Naive thymus-derived CD4-positive, alpha-beta T cell (primary cell): ENCODE measurements at regions not wholly inside any gene's neighbourhood (a gene's known extent, or its start where the extent isn't known, plus 50 kb on each side); places are given as distances from the start of the nearest gene placed in this dataset.

Experiments used
- ATAC-seq: fragments of 150-1000 bp; cut with Tn5 transposase; 2 replicates; pipeline ENCODE4 v1.10.0; 2021; ENCODE audit warnings: mild to moderate bottlenecking, moderate library complexity
- CTCF ChIA-PET: fragments of 350-600 bp; sonication (Branson Sonifier 250); formaldehyde crosslinking; loops from one replicate; lab custom pipeline; 2021; ENCODE audit warnings: antibody characterized with exemption; lab: Charles Lee
- POLR2A ChIA-PET: fragments of 350-600 bp; sonication (Branson Sonifier 250); formaldehyde crosslinking; loops from one replicate; lab custom pipeline; 2021; ENCODE audit warnings: antibody characterized with exemption, inconsistent platforms; lab: Charles Lee
- DNase-seq, 9 donors: peaks; one replicate each; pipeline versions ENCODE4 v3.0.0 to v3.0.0-alpha.2; 2020 to 2022; ENCODE audit warnings: mixed read lengths in 1 of 9
- H3K27ac ChIP-seq: one replicate; pipeline ENCODE4 v1.7.0; 2013; ENCODE audit warnings: mild to moderate bottlenecking, low read depth, low read length, moderate library complexity
- H3K27me3 ChIP-seq, 2 donors: one replicate each; pipeline ENCODE4 v1.7.0; 2013; ENCODE audit warnings: low read length in 2 of 2, mild to moderate bottlenecking in 2 of 2, moderate library complexity in 2 of 2; ENCODE audit not compliant: control insufficient read depth in 2 of 2, insufficient read depth in 2 of 2
- H3K36me3 ChIP-seq, 3 experiments: 1 replicate in 2 of 3; 2 replicates in 1 of 3; pipeline ENCODE4 v1.7.0; 2013; ENCODE audit warnings: low read length in 3 of 3, mild to moderate bottlenecking in 3 of 3, moderate library complexity in 1 of 3; ENCODE audit not compliant: insufficient read depth in 3 of 3, control insufficient read depth in 2 of 3
- H3K4me1 ChIP-seq, 2 donors: one replicate each; pipeline ENCODE4 v1.7.0; 2013; ENCODE audit warnings: low read length in 2 of 2, mild to moderate bottlenecking in 2 of 2, moderate library complexity in 1 of 2; ENCODE audit not compliant: control insufficient read depth in 2 of 2, insufficient read depth in 2 of 2
- H3K4me3 ChIP-seq: 2 replicates; pipeline ENCODE4 v1.7.0; 2013; ENCODE audit warnings: mild to moderate bottlenecking, low read length
- H3K9me3 ChIP-seq, 3 experiments: 1 replicate in 2 of 3; 2 replicates in 1 of 3; pipeline ENCODE4 v1.7.0; 2013; ENCODE audit warnings: low read length in 3 of 3; ENCODE audit not compliant: control insufficient read depth in 2 of 3
- H3K27ac Mint-ChIP-seq, 9 donors: one replicate each; pipeline ENCODE4 v1.8.0; 2020 to 2022; ENCODE audit warnings: mixed read lengths in 9 of 9, mild to moderate bottlenecking in 8 of 9, moderate library complexity in 5 of 9, inconsistent platforms in 2 of 9
- H3K27me3 Mint-ChIP-seq, 5 donors: one replicate each; pipeline ENCODE4 v1.8.0; 2021 to 2022; ENCODE audit warnings: mixed read lengths in 5 of 5, mild to moderate bottlenecking in 1 of 5
- H3K36me3 Mint-ChIP-seq, 5 donors: one replicate each; pipeline ENCODE4 v1.8.0; 2020 to 2022; ENCODE audit warnings: mixed read lengths in 5 of 5, mild to moderate bottlenecking in 3 of 5, inconsistent platforms in 1 of 5
- H3K4me1 Mint-ChIP-seq, 7 donors: one replicate each; pipeline ENCODE4 v1.8.0; 2020 to 2022; ENCODE audit warnings: mixed read lengths in 7 of 7, mild to moderate bottlenecking in 3 of 7, inconsistent platforms in 1 of 7
- H3K4me3 Mint-ChIP-seq, 10 donors: one replicate each; pipeline ENCODE4 v1.8.0; 2020 to 2022; ENCODE audit warnings: mild to moderate bottlenecking in 10 of 10, mixed read lengths in 10 of 10, moderate library complexity in 6 of 10, inconsistent platforms in 2 of 10
- H3K9me3 Mint-ChIP-seq, 11 donors: one replicate each; pipeline ENCODE4 v1.8.0; 2020 to 2022; ENCODE audit warnings: mixed read lengths in 11 of 11, mild to moderate bottlenecking in 4 of 11, inconsistent platforms in 1 of 11, moderate library complexity in 1 of 11
- intact Hi-C, 2 donors: fragments of 100-400 bp; cut with micrococcal nuclease; formaldehyde crosslinking; loops; one replicate each; pipeline ENCODE4 v1.15.1; 2023

DNA sequence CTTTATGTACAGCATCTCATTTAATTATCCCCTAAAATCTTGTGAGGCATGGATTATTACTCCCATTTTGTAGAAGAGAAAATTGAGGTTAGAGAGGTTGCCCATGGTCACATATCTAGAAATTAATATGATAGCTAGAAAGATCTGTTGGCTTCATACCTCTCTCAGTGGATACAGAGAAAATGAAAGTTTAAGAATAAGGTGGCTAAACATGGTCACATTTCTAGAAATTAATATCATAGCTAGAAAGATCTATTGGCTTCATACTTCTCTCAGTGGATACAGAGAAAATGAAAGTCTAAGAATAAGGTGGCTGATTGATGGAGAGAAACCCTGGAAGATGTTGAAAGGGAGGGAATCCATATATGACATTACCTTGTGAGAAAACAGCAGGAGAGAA, 260.7 kb upstream of the MAN1A1 start:
- intact Hi-C loops: no loop called here
- DNase-seq (no peak), ATAC-seq (no peak)
- no peak overlapping the region for H3K4me3 Mint-ChIP-seq
- no peak overlapping the region for H3K27ac Mint-ChIP-seq
- Histone ChIP-seq H3K4me1 (no peaks in the 10 kb centered on the region), H3K27ac (no peak overlapping the region), H3K27me3 (no peaks in the 10 kb centered on the region), H3K4me3 (no peak overlapping the region), H3K9me3 (no peaks in the 10 kb centered on the region), H3K36me3 (no peaks in the 10 kb centered on the region)
- CTCF ChIA-PET: no interaction called here
- H3K36me3 Mint-ChIP-seq: no peaks in the 10 kb centered on the region
- H3K27me3 Mint-ChIP-seq: peaks cover 0 to 11% (median 2%) of the 10 kb centered on the region in 5 donors
- POLR2A ChIA-PET: no interaction called here
- H3K4me1 Mint-ChIP-seq: peaks cover 0 to 2% (median 0%) of the 10 kb centered on the region in 7 donors
- no peaks in the 10 kb centered on the region for H3K9me3 Mint-ChIP-seq

- peaks cover 0 to 11% (median 0%) of the 10 kb centered on the region in 5 donors for H3K27me3 Mint-ChIP-seq
- intact Hi-C loops: no loop called here
- peaks cover 0 to 2% (median 0%) of the 10 kb centered on the region in 7 donors for H3K4me1 Mint-ChIP-seq
- no peak overlapping the region for H3K4me3 Mint-ChIP-seq
- Histone ChIP-seq H3K36me3 (no peaks in the 10 kb centered on the region), H3K27me3 (no peaks in the 10 kb centered on the region), H3K4me1 (no peaks in the 10 kb centered on the region), H3K27ac (no peak overlapping the region), H3K4me3 (no peak overlapping the region), H3K9me3 (no peaks in the 10 kb centered on the region)
- ATAC-seq (no peak), DNase-seq (no peak)
- no peak overlapping the region for H3K27ac Mint-ChIP-seq
- H3K36me3 Mint-ChIP-seq: no peaks in the 10 kb centered on the region
- POLR2A ChIA-PET: no interaction called here
- H3K9me3 Mint-ChIP-seq: no peaks in the 10 kb centered on the region
- CTCF ChIA-PET: no interaction called here
These were observed 260.3 kb upstream of the MAN1A1 start for GRCh38 chr6:119609865-119610264.

GRCh38 chr6:119608994-119609393, 259.4 kb upstream of the MAN1A1 start:
- H3K4me1 Mint-ChIP-seq: peaks cover 0 to 2% (median 0%) of the 10 kb centered on the region in 7 donors
- no peaks in the 10 kb centered on the region for H3K9me3 Mint-ChIP-seq
- H3K27me3 Mint-ChIP-seq: peaks cover 0 to 7% (median 0%) of the 10 kb centered on the region in 5 donors
- ChIA-PET POLR2A (no interaction called here), CTCF (no interaction called here)
- Histone ChIP-seq H3K27ac (no peak overlapping the region), H3K4me3 (no peak overlapping the region), H3K9me3 (no peaks in the 10 kb centered on the region), H3K4me1 (no peaks in the 10 kb centered on the region), H3K36me3 (no peaks in the 10 kb centered on the region), H3K27me3 (no peaks in the 10 kb centered on the region)
- intact Hi-C loops: no loop called here
- H3K36me3 Mint-ChIP-seq: no peaks in the 10 kb centered on the region
- H3K27ac Mint-ChIP-seq: no peak overlapping the region
- ATAC-seq: no peak
- no peak overlapping the region for H3K4me3 Mint-ChIP-seq
- DNase-seq: no peak

DNA sequence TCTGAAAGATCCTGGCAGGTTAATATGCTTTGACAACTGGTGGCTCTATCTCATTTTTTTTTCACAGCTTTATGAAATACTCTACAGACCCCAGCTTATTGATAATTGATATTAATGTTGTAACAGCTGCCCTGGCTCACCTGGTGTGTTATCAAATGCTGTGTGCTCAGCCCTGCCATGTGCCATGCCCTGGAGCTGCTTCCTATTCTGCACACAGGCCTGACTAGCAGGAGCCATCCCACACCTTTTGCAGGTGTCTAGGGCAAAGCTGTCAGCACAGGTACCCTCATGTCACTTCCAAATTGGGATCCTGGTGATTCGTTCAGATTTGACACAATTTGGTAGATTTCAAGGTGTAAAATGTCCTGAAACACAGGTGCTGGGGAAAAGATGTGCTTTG, 254.6 kb upstream of the MAN1A1 start:
- DNase-seq (no peak), ATAC-seq (no peak)
- Mint-ChIP-seq H3K4me1 (no peaks in the 10 kb centered on the region), H3K27me3 (peaks cover 0 to 7% (median 0%) of the 10 kb centered on the region in 5 donors), H3K27ac (no peak overlapping the region), H3K4me3 (no peak overlapping the region), H3K9me3 (no peaks in the 10 kb centered on the region), H3K36me3 (no peaks in the 10 kb centered on the region)
- Histone ChIP-seq H3K27ac (no peak overlapping the region), H3K9me3 (no peaks in the 10 kb centered on the region), H3K27me3 (no peaks in the 10 kb centered on the region), H3K4me1 (no peaks in the 10 kb centered on the region), H3K36me3 (no peaks in the 10 kb centered on the region), H3K4me3 (no peak overlapping the region)
- POLR2A ChIA-PET: no interaction called here
- CTCF ChIA-PET: no interaction called here
- intact Hi-C loops: no loop called here

DNA sequence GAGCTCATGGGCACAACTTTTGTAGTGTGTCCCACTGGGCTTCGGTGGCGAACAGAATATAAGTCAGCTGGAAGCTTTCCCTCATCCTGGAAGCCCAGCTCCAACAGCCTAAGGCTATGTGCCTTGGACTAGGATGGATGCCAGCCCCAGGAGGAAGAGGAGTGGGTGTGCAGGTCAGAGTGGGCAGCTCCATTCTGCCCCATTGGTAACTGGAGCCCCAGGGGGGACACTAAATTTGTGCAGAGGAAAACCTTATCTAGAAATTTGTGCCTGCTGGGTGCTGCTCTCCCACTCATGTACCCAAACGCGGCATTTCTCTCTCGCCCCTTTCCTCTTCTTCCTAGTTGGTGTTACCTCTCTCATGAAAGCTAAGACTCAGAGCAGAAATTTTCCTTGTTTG, 253.9 kb upstream of the MAN1A1 start:
- Mint-ChIP-seq H3K27me3 (peaks cover 0 to 7% (median 0%) of the 10 kb centered on the region in 5 donors), H3K9me3 (no peaks in the 10 kb centered on the region), H3K27ac (no peak overlapping the region), H3K4me1 (no peaks in the 10 kb centered on the region), H3K36me3 (no peaks in the 10 kb centered on the region), H3K4me3 (no peak overlapping the region)
- POLR2A ChIA-PET: no interaction called here
- ATAC-seq: no peak
- DNase-seq: no peak
- Histone ChIP-seq H3K27ac (no peak overlapping the region), H3K9me3 (no peaks in the 10 kb centered on the region), H3K36me3 (no peaks in the 10 kb centered on the region), H3K4me1 (no peaks in the 10 kb centered on the region), H3K4me3 (no peak overlapping the region), H3K27me3 (no peaks in the 10 kb centered on the region)
- CTCF ChIA-PET: no interaction called here
- intact Hi-C loops: no loop called here

DNA sequence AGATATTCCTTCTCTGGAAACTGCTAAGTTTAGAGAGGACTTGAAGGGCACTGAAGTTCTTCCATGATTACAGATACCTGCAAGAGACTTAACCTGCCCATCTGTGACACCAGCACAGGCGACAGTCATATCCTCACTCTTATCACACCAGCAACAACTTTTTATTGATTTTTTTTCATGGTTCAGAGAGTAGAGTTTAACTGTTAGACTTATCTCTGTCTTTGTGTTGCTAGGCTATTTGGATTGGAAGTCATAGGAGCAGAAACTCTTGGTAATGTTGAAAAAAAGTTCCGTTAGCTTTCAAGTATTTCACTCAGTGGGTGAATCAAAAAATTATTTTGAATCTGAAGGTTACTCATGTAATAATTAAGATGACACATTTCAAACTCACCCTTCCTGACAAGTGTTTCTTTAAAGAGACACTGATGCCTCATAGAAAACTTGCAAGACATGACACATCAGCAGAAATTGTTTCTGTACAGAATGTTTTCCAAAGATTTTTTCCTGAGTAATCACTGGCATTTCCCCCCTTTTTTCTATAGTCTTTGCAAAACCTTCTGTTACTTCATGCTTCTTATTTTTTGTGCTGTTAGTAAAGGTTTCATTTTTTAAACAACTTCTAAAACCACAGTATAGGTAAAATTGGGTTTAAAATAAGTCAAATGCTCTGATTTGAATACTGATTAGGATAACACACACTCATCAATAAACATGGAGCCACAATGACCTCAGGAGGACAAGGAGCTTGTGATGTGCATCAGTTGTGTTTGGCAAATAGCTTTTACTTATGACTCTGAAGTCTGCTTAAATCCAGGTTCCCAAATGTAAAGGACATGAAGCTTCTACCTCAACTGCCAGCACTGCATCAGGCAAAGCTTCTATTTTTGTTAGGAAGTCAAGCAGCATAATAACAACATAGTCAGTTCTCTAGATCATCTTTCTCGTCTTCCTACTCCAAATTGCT, 252.9 kb upstream of the MAN1A1 start:
- DNase-seq (no peak), ATAC-seq (no peak)
- no peak overlapping the region for H3K4me3 ChIP-seq
- no peak overlapping the region for H3K27ac ChIP-seq
- H3K9me3 ChIP-seq: no peaks in the 10 kb centered on the region
- ChIA-PET POLR2A (no interaction called here), CTCF (no interaction called here)
- H3K4me1 ChIP-seq: no peaks in the 10 kb centered on the region
- H3K9me3 Mint-ChIP-seq: no peaks in the 10 kb centered on the region
- H3K27ac Mint-ChIP-seq: no peak overlapping the region
- H3K27me3 ChIP-seq: no peaks in the 10 kb centered on the region
- intact Hi-C loops: no loop called here
- peaks cover 0 to 11% (median 5%) of the 10 kb centered on the region in 5 donors for H3K27me3 Mint-ChIP-seq
- H3K4me1 Mint-ChIP-seq: no peaks in the 10 kb centered on the region
- H3K36me3 ChIP-seq: no peaks in the 10 kb centered on the region
- no peak overlapping the region for H3K4me3 Mint-ChIP-seq
- H3K36me3 Mint-ChIP-seq: no peaks in the 10 kb centered on the region

GRCh38 chr6:119598883-119599282, 249.3 kb upstream of the MAN1A1 start:
- DNase-seq (no peak), ATAC-seq (no peak)
- ChIA-PET CTCF (no interaction called here), POLR2A (no interaction called here)
- Mint-ChIP-seq H3K27ac (no peak overlapping the region), H3K36me3 (no peaks in the 10 kb centered on the region), H3K4me3 (no peak overlapping the region), H3K9me3 (peaks cover 0 to 3% (median 0%) of the 10 kb centered on the region in 11 donors), H3K27me3 (peaks cover 0 to 13% (median 5%) of the 10 kb centered on the region in 5 donors), H3K4me1 (no peaks in the 10 kb centered on the region)
- intact Hi-C loops: no loop called here
- no peaks in the 10 kb centered on the region for H3K27me3 ChIP-seq
- no peak overlapping the region for H3K4me3 ChIP-seq
- no peaks in the 10 kb centered on the region for H3K9me3 ChIP-seq
- no peak overlapping the region for H3K27ac ChIP-seq
- H3K36me3 ChIP-seq: no peaks in the 10 kb centered on the region
- H3K4me1 ChIP-seq: no peaks in the 10 kb centered on the region
